GM21360 (cell line): ENCODE measurements at regions not wholly inside any gene's neighbourhood (a gene's known extent, or its start where the extent isn't known, plus 50 kb on each side); places are given as distances from the start of the nearest gene placed in this dataset.
"Not testable (repeated sequence)": the region's sequence is repeated elsewhere in the genome, so short reads cannot be mapped to it uniquely, and the experiment has no call there.

ENCODE experiments used
- ATAC-seq: cut with Tn5 transposase; IDR thresholded peaks from one replicate; pipeline ENCODE4 v1.9.1; 2021; ENCODE audit warnings: mild to moderate bottlenecking, moderate library complexity; ENCODE audit not compliant: unreplicated experiment

DNA sequence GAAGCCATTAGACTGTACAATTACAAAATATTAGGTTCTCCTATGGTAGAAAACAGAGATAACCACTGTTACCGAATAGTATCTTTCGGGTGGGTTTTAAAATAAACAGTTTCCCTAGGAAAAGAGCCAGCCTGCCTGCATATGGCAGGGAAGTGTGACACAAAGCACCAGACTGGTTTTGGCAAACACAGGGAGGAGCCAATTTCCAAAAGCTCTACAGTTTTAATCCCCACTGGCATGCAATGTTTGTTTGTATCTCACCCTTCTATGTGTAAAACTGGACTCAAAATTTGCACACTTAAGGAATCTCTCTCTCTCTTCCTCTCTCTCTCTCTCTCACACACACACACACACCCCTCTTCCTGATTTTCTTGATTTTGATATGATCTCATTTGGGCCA is 261.7 kb downstream of the ETV1 start:
- no peak for ATAC-seq

- ATAC-seq, result not testable (repeated sequence)
Observed at GRCh38 chr7:13728430-13728829, 261.0 kb downstream of the ETV1 start.

DNA sequence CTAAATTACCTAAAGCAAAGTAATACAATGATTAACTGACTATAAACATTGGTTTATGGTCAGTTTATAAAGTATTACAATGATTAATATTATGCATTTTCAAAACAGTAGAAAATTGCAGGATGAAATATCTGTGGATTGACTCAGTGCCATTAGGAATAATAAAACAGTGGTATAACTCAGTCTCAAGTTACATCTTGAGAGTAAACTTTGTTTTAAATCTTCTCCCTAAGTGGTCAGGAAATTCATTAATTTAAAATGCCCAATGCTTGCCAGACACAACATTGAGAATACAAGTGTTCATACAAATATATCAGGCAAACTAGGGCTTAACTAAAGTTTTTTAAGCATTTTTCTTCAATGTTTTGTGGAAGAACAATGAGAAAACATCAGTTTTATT is 257.8 kb downstream of the ETV1 start:
- no peak for ATAC-seq

- ATAC-seq, result no peak
Observed at GRCh38 chr7:13737563-13737962, 251.9 kb downstream of the ETV1 start.

- ATAC-seq, result no peak
Observed at GRCh38 chr7:13742126-13742525, 247.3 kb downstream of the ETV1 start.

GRCh38 chr7:13742811-13743210 is 246.7 kb downstream of the ETV1 start:
- ATAC-seq, result no peak

DNA sequence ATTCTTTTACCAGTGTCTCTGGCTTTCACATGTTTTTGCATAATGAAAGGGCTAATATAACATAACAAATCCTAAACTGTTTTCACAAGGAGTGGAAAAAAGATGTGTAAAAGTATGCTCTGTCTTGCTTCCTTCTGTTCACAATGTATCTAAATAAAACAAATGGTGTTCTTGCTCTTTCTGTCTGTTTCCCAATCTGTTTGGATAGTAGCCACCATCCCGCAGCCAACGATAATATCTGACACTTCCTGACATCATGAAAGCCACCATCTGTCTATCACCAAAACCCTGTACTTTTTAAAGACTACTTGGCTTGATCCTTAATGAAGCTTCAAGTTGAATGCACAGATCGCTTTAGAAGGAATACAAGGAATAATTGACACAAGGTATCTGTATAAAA is 246.2 kb downstream of the ETV1 start:
- ATAC-seq, result no peak

- no peak for ATAC-seq
Observed at GRCh38 chr7:13745530-13745929, 243.9 kb downstream of the ETV1 start.

DNA sequence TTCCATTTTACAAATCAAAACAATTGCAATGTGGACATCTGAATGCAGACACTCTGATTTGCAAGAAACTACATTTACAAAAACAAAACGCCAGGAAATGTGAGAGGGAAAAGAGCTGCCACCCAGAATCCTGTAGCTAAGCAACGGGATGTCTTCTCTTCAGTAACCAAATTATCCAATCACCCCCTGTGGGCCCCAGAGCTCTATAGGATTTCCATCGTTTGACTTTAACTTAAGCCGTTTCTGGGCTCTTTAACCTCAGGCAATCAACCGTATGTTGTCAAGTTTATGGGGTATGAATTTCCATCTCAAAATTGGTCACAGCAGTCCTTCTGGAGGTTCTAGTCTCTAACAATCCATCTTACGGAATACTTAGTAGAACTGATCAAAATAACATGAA is 240.5 kb downstream of the ETV1 start:
- ATAC-seq, result no peak

GRCh38 chr7:13749636-13750035 is 239.8 kb downstream of the ETV1 start:
- ATAC-seq, result no peak

DNA sequence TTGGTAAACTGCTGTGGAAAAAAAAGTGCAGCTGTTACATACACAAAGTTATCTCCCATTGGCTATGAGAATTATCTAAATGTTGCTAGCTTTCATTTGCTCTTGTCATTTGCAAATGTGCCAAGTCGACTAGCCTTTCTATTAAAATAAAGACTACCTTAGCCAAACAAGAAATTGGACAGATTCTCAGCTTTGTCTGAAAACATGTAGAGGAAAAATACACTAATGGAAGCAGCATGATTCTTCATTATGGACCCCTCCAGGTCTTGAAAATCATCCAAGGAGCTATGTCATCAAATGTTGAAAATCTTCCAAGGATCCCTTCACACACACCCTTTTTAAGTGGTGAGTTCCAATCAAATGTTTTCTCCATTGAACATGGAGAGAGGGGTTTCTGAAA is 237.7 kb downstream of the ETV1 start:
- ATAC-seq, result no peak

GRCh38 chr7:13757841-13758240 is 231.6 kb downstream of the ETV1 start:
- ATAC-seq, result no peak

DNA sequence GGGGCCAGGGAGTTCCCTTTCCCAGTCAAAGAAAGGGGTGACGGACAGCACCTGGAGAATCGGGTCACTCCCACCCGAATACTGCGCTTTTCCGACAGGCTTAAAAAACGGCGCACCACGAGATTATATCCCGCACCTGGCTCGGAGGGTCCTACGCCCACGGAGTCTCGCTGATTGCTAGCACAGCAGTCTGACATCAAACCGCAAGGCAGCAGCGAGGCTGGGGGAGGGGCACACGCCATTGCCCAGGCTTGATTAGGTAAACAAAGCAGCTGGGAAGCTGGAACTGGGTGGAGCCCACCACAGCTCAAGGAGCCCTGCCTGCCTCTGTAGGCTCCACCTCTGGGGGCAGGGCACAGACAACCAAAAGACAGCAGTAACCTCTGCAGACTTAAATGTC is 223.6 kb downstream of the ETV1 start:
- ATAC-seq, result not testable (repeated sequence)

DNA sequence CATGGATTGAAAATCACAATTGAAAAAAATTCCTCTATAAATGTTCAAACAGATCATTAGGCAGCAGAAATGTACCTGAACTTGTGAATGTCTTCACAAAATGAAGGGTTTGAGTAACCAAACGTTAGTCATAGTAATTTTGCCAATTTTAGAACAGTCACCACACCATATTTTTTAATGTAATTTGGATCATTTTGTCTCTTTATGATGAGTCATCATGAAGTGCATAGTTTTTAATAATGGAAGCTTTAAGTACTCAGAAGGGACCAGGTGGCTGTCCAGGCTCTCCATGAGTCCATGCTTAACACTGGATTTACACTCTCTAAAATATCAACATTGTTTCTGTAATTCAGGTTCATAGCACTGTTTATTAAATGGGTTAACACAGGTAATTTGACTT is 219.2 kb downstream of the ETV1 start:
- ATAC-seq, result no peak

DNA sequence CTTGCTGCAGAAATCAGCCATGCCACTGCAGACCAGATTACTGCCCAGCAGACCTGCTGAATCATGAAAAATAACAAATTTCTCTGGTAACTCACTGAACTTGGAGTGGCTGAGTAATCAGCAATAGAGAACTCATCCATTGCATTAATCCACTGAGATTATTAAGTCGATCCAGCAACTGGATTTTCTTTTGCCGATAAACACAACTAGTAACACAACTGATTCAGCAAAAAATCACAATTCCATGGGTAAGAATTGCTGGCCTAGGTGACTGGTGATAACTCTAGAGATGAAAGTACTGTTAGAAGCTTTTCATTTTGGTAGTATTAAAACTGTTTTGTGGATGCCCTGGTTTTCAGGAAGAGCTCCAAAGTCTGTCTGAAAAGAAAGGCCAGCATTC is 214.5 kb downstream of the ETV1 start:
- no peak for ATAC-seq

DNA sequence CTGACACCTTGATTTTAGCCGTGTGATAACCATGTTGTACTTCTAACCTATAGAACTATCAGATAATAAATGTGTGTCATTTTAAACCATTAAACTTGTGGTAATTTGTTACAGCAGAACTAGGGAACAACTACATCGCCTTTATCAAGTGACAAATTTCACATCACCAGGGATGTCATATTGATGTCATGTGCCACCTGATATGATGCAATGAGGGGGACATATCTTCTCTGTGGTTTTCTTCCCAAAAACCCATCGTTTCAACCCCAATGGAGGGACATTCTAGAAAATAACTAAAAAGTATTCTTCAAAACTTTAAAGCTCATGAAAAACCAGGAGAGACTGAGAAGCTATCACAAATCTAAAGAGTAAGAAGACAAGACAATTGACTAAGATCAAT is 212.2 kb downstream of the ETV1 start:
- no peak for ATAC-seq

DNA sequence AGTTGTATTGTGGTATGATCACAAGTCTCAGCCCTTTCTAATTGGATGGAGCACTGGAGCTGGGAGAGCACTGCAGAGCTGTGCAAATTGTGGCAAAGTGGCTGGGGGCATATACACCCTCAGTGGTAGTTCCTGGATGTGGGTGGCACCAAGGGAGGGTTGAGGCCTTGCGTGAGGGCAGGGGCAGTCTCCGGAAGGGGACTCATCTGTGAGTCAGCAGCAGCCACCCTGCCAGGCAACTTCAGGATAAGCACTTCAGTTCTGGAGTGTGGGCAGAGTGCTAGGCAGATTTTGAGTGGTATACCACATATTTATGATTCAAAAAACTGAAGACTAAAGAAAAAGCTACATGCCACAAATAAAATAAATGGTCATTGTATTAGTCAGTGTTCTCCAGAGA is 210.5 kb downstream of the ETV1 start:
- no peak for ATAC-seq

DNA sequence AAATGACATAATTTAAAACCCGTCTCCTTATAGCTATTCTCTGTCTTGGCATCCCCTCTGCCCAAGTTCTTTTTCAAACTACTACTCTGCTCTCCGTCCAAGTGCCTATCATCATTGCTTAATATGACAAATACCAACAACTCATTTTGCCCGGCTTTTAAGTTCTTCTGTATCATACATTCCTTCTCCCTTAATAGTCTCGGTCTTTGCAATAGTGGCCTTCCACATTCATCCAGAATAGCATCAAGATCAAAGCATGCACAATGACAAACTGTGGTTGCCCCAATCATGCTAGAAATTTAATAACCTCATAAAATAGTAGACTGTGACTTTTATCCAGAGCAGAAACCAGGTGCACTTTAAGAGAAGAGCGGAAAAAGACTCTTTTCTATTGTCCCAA is 198.9 kb downstream of the ETV1 start:
- no peak for ATAC-seq

- ATAC-seq, result no peak
Observed at GRCh38 chr7:13792208-13792607, 197.3 kb downstream of the ETV1 start.

DNA sequence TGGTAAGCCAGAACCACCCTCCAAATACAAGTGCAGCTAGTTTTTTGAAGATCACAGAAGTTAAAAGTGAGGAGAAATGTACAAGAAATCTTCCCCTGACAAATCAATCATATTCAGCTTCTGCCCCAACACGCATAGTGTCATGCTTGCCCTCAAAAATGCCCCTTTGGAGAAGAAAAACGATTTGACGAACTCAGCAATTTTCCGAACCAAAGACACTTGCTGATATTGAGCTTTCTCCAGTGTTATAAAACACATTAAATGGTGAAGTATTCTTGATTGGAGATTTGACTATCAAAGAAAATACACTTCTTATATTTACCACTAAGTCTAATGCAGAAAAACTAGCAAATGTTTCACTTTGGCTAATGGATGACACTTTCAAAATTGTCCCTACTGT is 195.5 kb downstream of the ETV1 start:
- ATAC-seq, result no peak

DNA sequence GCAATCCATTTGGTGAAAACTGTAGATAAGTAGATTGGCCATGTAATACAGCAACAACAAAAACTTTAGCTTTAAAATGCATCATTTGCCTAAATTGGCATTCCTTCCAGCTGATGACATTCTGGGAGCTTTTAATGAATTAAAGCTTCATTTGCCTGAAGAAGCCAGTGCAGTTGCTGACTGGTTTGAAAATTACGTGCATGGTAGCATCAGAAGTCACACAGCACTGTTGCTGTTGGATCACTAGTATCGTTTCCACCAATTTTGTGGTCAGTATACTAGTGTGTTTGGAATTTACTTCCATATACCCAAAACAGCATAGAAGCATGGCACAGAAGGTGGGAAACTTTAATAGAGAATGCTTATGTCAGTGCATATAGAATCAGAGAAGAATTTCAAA is 194.9 kb downstream of the ETV1 start:
- ATAC-seq, result no peak

- no peak for ATAC-seq
Observed at GRCh38 chr7:13797545-13797944, 191.9 kb downstream of the ETV1 start.

DNA sequence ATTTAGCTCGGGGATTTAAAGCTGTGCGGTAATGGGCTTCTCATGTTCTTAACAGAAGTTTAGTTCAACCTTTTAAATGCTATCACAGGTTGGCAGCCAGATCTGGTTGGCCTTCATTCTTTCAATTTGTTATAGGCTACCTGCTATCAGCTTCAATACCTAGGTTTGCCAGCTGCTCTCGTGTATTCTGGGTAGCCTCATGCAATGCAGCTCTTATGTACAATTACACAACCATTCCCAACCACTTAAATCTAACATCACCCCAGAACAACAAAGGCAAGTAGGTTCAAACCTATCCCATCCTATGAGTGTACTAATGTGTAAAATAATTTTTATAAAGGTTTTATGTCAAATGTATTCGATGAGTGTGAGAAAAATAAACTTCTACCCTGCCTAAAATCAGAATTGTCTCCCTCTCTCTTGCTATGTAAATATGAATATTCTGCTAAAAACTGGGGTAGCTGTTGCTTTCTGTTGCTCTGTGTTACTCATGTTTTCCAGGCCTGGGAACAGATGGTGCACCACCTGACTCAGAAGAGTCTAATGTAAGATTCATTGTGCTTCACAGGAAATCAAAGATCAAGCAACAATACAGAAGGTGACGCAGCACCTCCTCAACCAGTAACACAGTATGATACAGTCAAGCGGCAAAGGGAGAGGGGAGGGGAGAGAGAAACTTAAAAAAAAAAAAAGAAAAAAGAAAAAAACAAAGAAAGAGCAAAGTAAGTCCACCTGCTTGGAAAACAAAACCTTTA is 188.6 kb downstream of the ETV1 start:
- ATAC-seq, result no peak
